ENCODE measurements at regions not wholly inside any gene's neighbourhood (a gene's known extent, or its start where the extent isn't known, plus 50 kb on each side); places are given as distances from the start of the nearest gene placed in this dataset.

DNA sequence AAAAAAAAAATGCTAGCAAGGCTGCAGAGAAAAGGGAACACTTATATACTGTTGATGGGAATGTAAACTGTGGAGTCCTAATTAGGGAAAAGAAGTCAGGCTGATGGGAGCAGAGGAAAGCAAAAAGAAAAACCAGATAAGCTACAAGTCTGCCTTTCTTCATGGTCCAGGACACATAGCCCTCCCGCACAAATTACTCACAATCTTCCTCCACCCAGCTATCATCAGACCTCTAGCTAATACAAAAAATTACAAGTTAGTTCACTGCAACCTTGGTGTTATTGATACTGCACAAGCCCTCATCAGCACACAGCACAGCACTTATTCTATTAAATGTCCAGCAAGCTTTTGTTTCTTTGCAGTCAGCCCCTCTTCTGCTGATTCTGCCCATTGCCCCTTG, 186.0 kb upstream of the ADRA1B start:
- TF ChIP-seq, protein P1, sequence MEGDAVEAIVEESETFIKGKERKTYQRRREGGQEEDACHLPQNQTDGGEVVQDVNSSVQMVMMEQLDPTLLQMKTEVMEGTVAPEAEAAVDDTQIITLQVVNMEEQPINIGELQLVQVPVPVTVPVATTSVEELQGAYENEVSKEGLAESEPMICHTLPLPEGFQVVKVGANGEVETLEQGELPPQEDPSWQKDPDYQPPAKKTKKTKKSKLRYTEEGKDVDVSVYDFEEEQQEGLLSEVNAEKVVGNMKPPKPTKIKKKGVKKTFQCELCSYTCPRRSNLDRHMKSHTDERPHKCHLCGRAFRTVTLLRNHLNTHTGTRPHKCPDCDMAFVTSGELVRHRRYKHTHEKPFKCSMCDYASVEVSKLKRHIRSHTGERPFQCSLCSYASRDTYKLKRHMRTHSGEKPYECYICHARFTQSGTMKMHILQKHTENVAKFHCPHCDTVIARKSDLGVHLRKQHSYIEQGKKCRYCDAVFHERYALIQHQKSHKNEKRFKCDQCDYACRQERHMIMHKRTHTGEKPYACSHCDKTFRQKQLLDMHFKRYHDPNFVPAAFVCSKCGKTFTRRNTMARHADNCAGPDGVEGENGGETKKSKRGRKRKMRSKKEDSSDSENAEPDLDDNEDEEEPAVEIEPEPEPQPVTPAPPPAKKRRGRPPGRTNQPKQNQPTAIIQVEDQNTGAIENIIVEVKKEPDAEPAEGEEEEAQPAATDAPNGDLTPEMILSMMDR (IDR thresholded peaks at IDR 0.05 in 2 of 3, conservative IDR thresholded peaks at IDR 0.05 in 1 of 3; ENCODE audit: insufficient read depth in 2 of 3, low read depth in 1 of 3, low read length in 3 of 3) = no peak
- TF ChIP-seq SMC3 (conservative IDR thresholded peaks at IDR 0.05; ENCODE audit: insufficient read depth, low read depth, low read length) (no peak), SIX5 (IDR thresholded peaks at IDR 0.05; ENCODE audit: borderline replicate concordance in 1 of 2, insufficient read depth in 1 of 2, low read depth in 1 of 2, low read length in 2 of 2) (no peak), SP1 (CRISPR knock-in tag; IDR thresholded peaks at IDR 0.05) (no peak), BCL6 (CRISPR knock-in tag; IDR thresholded peaks at IDR 0.05) (no peak), EZH2 (IDR thresholded peaks at IDR 0.05; ENCODE audit: borderline replicate concordance, low read depth, low read length) (no peak), FOXA1 (IDR thresholded peaks at IDR 0.05; ENCODE audit: borderline replicate concordance) (no peak), EHMT2 (IDR thresholded peaks at IDR 0.05) (no peak), CREBBP (IDR thresholded peaks at IDR 0.05; ENCODE audit: low read depth, low read length) (no peak), KDM1A (IDR thresholded peaks at IDR 0.05) (no peak), ESRRA (IDR thresholded peaks at IDR 0.05; ENCODE audit: borderline replicate concordance, low read depth) (no peak)
- TF ChIP-seq, protein P2, sequence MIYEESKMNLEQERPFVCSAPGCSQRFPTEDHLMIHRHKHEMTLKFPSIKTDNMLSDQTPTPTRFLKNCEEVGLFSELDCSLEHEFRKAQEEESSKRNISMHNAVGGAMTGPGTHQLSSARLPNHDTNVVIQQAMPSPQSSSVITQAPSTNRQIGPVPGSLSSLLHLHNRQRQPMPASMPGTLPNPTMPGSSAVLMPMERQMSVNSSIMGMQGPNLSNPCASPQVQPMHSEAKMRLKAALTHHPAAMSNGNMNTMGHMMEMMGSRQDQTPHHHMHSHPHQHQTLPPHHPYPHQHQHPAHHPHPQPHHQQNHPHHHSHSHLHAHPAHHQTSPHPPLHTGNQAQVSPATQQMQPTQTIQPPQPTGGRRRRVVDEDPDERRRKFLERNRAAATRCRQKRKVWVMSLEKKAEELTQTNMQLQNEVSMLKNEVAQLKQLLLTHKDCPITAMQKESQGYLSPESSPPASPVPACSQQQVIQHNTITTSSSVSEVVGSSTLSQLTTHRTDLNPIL (CRISPR knock-in tag; IDR thresholded peaks at IDR 0.05) = no peak
- TF ChIP-seq, protein P3, sequence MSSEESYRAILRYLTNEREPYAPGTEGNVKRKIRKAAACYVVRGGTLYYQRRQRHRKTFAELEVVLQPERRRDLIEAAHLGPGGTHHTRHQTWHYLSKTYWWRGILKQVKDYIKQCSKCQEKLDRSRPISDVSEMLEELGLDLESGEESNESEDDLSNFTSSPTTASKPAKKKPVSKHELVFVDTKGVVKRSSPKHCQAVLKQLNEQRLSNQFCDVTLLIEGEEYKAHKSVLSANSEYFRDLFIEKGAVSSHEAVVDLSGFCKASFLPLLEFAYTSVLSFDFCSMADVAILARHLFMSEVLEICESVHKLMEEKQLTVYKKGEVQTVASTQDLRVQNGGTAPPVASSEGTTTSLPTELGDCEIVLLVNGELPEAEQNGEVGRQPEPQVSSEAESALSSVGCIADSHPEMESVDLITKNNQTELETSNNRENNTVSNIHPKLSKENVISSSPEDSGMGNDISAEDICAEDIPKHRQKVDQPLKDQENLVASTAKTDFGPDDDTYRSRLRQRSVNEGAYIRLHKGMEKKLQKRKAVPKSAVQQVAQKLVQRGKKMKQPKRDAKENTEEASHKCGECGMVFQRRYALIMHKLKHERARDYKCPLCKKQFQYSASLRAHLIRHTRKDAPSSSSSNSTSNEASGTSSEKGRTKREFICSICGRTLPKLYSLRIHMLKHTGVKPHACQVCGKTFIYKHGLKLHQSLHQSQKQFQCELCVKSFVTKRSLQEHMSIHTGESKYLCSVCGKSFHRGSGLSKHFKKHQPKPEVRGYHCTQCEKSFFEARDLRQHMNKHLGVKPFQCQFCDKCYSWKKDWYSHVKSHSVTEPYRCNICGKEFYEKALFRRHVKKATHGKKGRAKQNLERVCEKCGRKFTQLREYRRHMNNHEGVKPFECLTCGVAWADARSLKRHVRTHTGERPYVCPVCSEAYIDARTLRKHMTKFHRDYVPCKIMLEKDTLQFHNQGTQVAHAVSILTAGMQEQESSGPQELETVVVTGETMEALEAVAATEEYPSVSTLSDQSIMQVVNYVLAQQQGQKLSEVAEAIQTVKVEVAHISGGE (CRISPR knock-in tag; IDR thresholded peaks at IDR 0.05) = no peak
- TF ChIP-seq, protein P4, sequence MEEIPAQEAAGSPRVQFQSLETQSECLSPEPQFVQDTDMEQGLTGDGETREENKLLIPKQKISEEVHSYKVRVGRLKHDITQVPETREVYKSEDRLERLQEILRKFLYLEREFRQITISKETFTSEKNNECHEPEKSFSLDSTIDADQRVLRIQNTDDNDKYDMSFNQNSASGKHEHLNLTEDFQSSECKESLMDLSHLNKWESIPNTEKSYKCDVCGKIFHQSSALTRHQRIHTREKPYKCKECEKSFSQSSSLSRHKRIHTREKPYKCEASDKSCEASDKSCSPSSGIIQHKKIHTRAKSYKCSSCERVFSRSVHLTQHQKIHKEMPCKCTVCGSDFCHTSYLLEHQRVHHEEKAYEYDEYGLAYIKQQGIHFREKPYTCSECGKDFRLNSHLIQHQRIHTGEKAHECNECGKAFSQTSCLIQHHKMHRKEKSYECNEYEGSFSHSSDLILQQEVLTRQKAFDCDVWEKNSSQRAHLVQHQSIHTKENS (CRISPR knock-in tag; IDR thresholded peaks at IDR 0.05) = no peak
